ENCODE measurements at regions not wholly inside any gene's neighbourhood (a gene's known extent, or its start where the extent isn't known, plus 50 kb on each side); places are given as distances from the start of the nearest gene placed in this dataset.

DNA sequence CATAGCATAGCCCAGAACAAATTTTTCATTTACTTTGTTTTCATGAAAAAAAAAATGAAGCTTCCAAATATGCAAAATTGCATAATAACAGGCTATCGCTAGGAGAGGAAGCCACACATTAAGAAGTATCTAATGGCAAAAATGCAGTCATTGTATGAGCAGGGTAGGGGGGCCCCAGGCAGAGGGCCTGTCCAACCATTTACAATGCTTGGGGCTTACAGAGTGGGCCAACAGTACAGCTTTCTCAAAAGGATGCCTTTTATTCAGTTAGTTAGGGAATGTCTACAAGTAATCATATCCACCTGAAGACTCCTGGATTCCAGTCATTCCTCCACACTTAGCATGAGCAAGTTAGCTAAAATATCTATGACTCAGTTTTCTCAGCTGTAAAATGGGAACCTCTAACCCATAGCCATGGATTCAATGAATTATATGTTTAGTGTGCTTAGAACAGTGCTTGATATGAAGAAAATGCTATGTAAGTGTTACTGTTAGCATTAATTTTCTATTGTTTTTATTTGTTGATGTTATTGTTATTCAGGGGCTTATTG is 117.7 kb downstream of the GAS1 start:
- no peak for DNase-seq

DNA sequence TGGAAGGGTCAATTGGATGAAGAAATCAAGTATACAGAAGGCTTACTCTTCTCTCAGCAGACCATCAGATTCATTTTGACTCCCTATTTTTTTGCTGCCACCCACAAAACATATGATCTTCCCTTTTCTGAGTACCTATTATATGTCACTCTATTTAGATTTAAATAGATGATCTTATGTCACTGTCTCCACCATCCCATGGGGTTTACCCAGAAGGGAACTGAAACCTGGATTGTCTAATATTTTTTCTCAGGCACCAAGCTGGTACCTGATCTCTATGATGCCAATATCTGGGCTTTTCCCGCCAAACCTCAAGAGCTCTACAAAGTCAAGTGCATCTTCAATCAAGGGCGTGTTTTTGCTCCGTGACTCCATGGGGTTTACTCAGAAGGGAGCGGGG is 118.7 kb downstream of the GAS1 start:
- DNase-seq, result no peak

DNA sequence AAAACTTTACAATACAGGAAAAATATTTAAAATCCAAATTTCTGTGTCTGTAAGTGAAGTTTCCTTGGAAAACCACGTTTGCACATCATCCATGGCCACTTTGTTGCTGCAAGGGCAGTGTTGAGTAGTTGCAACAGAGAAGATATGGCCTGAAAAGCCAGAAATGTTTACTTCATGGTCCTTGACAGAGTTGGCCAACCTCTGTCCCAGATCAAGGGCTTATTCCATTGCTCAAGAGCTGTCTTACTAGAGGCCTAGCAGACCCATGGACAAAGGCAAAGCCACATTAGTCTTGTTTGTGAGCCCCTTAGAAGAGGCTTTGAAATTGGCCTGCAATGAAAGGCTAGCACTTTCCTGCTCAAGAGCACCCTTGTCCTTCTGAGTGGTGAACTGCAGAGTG is 119.4 kb downstream of the GAS1 start:
- DNase-seq, result no peak

DNA sequence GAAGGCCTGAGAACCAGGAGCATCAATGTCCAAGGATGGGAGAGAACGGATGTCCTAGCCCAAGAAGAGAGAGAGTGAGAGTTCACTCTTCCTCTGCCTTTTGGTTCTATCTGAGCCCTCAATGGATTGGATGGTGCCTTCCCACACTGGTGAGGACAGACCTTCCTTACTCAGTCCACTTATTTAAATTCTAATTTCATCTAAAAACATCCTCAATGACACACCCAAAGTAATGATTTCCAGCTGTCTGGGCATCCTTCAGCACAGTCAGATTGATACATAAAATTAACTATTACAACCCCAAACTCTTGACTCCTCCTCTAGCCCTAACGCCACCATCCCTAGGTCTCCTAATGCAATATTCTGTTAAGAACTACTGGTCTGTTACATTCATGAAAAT is 122.0 kb downstream of the GAS1 start:
- DNase-seq, result no peak

DNA sequence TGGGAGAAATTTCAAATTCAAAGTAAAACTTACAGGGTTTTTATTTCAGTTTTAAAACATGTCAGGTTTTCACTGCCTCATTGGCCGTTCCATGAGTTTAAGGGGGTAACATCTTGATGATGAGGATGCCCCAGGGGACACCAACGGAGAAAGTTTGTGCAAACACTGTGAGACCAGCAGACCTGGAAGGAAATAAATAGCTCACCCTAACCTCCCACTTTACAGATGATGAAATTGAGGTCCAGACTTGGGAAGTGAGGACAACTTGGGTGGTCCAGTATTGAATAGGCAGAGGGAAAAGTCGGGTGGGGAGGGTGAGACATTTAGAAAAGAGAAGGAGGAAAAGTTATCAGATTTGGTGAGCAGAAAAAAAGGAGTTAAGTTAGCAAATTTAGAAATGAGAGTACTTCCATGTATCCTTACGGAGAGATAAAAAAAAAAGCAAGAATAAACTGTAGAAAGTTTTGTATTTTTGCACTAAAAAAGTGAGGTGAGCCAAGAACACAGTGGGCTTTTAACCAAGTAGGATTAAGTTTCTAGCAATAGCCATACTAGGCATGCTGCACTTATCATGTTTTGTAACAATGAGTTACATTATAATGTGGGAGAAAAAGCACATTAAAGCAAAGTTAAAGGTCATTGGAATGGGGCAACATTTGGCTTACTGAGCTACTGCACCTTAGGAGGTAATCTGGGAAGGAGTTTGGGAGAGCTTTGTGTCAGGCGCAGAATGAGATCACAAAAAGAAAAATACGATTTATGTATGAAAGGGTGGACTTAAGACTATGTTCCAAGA is 125.1 kb downstream of the GAS1 start:
- no peak for DNase-seq

DNA sequence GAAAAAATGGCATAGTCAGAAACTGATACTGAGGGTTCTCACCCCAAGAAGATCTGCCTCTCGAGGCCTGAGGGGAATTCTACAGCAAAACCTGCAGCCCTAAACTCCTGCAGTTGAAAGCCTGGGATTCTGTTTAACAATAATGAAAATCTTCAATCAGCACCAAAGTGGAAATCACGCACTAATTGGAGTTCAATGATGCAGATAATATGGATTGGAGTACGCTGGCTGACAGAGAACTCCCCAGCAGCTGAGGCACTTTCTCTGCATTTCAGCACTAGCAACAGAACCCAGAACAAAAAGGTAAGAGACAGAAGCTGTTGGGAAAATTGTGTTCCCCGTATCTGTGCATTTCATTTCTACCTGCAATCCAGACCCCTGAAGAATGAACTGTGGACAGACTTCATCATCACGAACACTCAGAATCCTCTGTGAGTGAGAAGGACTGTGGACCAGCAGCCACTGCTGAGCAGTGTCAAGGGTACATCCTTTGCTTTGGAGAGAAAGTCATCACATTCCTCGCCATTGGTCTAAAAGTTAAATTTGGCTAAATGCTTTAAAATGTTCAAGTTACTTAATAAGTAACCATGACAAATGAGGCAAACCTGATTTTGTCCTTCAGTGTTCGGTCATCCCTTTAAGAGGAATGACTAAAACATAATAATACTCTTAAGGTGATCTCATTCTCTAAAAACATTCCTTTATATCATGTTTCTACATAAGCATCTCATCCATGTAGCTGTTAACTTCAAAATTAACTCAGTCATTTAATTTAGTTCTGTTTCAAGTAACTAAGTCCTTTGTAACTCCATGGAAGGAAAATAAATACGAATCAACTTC is 126.1 kb downstream of the GAS1 start:
- DNase-seq, result no peak

DNA sequence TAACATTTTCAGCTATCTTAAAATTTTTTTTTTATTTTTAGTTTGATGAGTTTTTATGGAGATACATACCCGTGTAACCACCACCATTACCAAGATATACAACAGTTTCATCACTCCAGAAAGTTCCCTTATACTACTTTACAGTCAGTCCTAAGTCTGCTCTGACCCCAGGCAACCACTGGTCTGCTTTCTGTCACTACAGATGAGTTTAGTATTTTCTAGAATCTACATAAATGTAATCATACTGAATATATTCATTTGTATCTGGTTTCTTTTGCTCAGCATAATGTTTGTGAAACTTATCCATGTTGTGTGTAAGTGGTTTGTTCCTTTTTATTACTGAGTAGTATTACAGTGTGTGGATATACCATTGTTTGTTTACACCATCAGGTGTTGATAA is 127.8 kb downstream of the GAS1 start:
- no peak for DNase-seq

DNA sequence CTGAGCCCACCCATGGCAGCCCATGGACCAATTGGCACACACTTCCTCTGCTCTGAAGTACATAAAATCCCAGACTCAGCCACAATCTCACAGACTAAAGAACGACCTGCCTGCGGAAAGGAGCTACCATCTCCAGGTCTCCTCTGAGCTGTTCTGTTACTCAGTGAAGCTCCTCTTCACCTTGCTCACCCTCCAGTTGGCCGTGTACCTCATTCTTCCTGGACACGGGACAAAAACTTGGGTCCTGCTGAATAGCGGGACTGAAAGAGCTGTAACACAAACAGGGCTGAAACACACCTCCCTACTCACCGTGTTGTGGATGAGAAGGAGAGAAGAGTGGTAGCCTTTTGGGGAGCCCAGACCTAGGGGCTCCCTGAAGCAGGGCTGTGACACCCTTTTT is 128.7 kb downstream of the GAS1 start:
- no peak for DNase-seq

DNA sequence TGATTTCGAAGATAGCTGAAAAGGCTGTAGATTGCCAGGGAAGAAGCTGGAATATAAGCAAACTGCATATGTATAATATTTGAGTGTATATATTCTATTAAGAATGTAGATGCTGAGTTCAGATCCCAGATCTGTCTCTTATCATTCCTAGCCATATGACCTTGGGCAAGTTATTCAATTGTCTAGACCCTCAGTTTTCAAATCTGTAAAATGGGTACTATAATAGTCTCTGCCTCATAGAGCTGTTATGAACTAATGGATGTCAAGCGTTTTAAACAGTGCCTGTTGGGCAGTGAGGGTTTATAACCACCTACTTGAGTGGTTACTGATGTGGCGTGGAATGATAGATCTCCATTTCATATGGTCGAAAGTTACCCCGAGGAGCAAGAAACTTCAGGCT is 130.4 kb downstream of the GAS1 start:
- no peak for DNase-seq

DNA sequence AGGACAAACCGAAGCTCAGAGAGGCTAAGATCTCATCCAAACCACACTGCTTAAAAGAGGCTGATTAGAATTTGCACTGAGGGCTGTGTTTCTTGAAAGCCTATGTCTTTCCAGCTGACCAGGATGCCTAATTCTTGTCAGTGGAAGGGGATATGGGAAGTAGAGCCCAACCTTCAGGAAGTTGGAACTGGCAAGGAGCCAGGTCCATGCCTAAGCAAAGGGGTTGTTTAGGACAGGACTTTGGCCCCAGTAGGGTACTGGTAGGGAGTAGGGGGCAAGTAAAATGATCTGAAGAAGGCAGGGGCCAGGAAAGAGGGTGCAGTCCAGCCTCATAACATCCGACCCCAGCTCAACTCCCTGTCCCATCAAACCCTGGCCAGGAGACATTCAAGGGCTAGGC is 130.9 kb downstream of the GAS1 start:
- DNase-seq, result no peak

DNA sequence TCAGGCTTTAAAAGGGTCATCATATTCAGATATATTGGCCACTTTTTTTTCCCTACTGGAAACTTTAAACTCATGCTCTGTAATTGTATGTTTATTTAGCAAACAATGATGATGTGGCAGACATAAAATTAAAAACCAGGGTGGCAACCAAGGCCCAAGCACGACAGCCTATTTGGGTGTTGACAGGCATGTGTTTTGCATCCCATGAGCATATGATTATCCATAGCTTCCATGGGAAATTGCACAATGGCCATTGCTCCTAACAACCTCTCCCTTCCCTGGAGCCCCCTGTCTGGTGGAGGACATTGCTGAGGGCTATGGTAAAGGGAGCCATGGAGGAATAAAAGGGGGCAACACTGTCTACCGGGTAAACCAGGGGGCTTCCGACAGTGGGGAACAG is 134.7 kb downstream of the GAS1 start:
- DNase-seq, result no peak

DNA sequence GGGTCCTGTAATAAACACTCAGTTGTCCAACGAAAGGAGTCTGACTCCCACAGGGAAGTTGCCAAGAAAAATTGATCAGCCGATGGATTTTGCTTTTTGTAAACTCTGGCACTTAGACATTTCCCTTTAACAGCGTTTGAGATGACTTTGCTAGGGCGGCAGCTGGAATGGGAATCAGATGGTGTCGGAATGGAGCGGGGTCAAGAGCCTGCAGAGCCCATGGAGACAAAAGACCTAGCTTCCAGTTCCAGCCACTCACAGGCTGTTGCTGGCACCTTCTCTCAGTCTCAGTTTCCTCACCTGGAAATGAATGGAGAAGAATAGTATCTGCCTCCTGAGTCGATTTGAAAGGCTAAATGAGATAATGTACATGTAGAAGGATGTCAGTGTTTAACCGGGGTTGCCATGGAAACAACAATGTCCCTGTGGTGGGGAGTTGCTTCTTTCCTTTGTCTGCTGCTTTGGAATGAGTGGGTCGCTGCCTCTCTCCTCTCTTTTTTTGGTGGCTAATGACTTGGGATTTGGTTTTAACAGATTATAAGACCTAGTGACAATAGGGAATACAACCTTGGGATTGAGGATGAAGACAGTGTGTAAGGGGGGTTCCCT is 137.4 kb downstream of the GAS1 start:
- no peak for DNase-seq

DNA sequence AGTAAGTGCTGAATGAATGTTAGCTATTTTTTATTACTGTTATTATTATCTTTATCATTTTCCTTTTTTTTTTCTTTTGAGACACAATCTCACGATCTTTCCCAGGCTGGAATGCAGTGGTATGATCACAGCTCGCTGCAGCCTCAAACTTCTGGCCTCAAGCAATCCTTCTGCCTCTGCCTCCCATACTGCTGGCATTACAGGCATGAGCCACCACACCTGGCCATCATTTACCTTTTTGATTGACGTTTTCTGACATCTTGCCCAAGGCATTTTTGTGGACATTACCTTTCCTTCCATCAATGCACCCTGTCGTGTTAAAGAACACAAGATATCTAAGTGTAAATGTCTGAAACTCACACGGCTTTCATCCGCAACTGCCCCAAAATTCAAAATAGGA is 138.2 kb downstream of the GAS1 start:
- DNase-seq, result no peak

DNA sequence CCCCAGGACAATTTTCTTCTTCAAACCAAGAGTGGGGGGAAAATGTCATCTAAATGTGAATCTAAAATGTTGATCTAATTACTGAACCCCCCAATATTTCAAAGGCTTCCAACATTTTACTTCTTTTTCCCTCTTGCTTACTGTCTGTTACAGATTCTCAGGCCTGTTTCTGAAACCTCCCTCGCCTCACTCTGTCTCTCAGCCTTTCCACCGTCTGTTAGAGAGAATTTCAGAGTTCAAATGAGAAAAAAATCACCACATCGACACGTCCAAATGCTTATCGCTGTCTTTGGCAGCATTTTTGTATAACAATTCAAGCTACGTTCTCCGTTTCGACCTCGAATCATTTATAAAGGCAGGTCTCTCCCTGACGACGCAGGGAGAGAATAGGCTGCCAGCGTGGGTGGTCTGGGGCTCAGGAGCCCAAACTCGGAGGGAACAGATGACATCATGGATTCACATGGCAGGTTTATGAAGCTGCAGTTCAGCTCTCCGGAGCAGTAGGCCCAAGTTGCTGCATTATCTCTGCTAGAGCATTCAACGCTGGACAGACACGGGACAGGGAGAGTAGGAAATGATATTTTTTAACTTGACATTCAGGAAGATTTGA is 139.8 kb downstream of the GAS1 start:
- DNase-seq, result no peak

DNA sequence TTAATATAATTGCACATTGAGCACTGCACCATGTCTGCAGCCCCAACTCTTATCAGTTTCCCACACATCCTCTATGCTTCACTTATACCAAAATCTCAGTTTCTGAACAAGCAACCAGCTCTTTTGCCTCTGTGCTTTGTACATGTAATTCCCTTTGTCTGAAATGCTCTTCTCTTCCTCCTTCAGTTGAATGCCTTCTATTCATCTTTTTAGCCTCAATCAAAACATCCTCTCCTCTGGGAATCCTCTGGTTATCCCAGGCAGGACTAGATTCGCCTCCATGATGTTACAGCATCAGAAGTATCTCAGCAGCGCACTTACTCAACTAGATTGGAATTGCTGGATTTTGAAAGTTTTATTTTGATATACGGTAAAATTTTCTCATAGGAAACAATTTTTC is 143.3 kb downstream of the GAS1 start:
- no peak for DNase-seq

DNA sequence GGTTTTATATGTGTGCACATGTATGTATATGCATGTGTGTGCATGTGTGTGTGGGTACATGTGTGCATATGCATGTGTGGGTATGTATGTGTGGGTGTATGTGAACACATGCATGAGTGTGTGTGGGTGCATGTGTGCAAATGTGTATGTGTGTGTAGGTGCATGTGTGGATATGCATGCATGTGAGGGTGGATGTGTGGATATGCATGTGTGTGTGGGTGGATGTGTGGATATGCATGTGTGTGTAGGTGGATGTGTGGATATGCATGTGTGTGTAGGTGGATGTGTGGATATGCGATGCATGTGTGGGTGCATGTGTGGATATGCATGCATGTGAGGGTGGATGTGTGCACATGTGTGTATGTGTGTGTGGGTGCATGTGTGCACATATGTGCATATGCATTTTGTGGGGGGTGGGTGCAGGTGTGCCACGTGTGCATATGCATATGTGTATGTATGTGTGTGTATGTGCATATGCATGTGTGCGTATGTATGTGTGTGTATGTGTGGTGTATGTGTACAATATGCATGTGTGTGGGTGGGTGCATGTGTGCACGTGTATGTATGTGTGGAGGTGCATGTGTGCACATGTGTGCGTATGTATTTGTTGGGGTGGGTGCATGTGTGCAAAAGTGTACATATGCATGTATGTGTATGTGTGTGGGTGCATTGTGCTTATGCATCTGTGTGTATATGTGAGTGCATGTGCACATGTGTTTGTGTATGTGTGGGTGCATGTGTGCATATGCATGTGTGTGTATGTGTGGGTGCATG is 144.2 kb downstream of the GAS1 start:
- no peak for DNase-seq

DNA sequence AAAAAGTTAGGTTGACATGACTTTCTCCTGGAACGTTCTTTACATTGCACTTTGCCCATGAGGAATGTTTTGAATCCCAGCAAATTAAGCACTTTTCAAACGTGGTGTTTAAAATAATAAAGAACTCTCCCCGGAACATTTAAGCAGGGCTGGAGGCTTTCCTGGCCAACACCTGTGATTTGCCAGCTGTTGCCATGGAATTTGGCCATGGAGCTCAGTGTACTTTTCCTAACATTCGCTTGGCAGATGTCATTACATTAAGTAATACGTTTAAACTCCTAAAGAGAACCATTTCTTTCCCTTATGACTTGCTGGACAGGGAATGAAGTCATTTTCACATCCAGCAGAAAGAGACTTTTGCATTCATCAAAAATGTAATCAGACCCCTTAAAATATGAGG is 146.1 kb downstream of the GAS1 start:
- no peak for DNase-seq

DNA sequence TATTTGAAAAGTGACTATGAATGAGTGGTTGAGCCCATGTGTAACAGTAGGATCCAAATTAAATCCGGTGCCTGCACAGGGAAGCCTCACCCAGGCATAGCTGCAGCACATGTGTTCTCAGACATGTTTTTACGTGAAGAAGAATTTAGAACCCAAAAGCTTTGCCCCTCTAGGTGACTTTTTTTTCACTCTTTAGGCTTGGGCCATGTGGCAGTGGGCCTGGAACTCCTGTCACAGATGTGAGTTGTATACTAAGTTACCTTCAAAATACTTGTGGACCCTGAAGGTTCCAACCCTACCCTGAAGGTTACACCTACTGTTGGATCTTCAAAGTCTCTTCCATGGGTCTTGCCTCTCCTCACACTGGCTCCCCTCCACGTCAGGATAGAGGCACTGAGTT is 146.6 kb downstream of the GAS1 start:
- DNase-seq, result no peak

DNA sequence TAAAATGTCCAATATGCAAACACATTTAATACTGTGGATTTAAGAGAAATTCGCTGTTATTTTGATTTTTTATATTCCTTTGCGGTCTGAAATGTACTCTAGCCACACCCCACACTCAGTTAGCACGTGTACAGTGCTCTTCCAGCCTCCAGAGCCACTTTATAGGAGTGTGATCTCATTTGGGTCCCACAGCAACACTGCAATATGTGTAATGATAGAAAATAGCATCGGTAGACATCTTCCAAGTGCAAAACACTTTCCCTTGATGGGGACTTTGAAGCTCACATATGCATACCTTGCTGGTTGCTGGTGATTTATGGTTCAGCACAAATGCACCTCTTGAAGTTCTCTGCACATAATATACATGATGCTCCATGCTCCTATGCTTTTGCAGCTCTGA is 148.3 kb downstream of the GAS1 start:
- no peak for DNase-seq

DNA sequence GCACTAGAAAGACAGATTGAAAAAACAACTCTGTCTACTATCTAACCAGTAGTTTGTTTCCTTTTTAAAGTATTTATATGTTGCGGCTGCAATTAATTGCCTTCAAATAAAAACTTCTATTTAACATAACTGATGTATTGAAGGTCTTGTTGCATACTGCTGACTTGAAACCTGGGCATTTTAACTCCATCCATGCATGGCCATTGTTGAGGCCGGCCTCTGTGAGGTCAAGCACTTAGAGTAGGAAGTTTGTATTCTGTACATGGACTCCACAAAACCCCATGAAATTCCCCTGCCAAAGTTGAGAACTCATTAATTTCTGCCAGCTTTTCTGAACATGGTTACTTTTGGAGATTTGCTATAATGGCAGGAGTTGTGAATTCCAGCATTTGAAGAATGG is 150.6 kb downstream of the GAS1 start:
- no peak for DNase-seq

DNA sequence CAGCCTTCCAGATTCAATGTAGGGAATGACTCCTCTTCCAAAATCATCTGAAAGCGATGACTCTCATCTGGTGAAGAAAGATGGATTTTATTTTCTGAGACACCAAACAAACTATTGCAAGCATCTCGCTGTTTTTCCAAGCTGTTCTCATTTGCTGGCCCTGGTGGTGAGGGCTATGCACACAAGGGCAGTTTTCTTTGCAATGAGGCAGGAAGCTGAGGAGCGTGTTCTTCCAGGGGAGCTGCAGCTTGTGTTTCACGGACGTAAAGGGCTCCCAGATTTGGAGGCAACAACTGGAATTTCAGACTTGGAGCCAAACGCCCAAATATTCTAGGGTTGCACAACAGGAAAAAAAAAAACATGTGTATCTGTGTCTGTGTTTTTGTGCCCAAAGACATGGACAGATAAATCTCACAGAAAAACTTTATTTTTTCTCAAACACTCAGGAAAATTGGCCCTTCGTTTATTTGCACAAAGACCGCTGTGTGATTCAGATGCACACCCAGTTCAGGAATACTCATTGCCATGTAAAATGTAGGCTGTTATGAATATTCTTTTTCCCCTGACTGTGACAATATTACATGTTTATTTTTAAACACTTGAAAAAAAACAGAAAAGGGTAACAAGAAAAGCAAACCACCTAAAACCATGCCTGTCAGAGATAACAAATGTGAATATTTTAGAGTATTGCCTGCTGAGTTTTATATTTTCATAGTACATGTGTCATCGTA is 151.3 kb downstream of the GAS1 start:
- DNase-seq, result no peak

DNA sequence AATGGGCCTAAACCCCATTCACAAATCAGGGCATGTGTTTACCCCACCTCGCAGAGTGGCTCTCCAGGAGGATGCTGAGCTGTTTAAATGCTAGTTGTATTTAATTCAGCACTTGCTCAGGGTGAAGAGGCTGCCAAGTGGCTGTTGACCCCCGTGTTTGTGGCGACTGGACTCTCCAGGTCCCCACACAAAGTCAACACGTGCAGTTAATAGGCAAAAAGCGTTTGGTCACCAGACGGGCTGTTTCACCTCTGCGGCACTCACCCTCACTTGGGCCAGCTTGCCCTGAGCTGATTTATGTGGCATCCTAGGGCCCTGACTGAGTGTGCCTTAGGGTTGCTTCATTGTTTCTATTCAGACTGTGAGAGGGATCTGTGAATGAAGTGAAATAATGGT is 152.3 kb downstream of the GAS1 start:
- no peak for DNase-seq
